ENCODE measurements at regions not wholly inside any gene's neighbourhood (a gene's known extent, or its start where the extent isn't known, plus 50 kb on each side); places are given as distances from the start of the nearest gene placed in this dataset.

DNA sequence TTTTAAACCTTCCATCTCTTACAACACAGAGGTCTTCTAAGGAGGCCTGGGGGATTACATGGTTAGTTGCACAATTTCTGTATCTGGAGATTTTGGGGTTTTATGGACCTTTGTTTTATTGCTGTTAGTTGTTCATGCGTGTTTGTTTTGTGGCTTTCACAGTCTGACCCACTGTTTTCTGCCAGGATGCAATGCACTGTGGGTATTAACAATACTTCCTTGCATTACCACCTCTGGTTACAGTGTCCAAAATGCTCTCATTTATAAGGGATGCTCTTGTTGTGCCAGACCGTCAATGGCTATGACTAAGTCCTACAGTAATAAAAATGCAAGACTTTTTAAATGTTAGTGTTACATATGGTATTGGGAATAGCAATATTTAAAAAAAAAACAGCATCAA is 730.2 kb downstream of the KCTD8 start:
- no peak overlapping the region for H3K4me3 ChIP-seq (replicated peaks in 1 of 3; ENCODE audit: insufficient read depth in 1 of 3, low read depth in 1 of 3, low read length in 3 of 3)
- H3K36me3 ChIP-seq (ENCODE audit: control insufficient read depth in 2 of 2, extremely low read depth in 1 of 2, insufficient read depth in 2 of 2, low read length in 2 of 2) = no peaks in the 10 kb centered on the region
- H3K27ac ChIP-seq (ENCODE audit: insufficient read depth, low read depth, low read length) = no peak overlapping the region
- TF ChIP-seq POLR2AphosphoS5 (IDR thresholded peaks at IDR 0.05; ENCODE audit: insufficient read depth, low read depth, low read length) = no peak
- no peak for TF ChIP-seq EZH2 (IDR thresholded peaks at IDR 0.05; ENCODE audit: borderline replicate concordance, low read depth, low read length, severe bottlenecking)
- TF ChIP-seq JUN (IDR thresholded peaks at IDR 0.05; ENCODE audit: borderline replicate concordance, insufficient read depth, insufficient read length, low read depth) = no peak
- TF ChIP-seq GATA2 (IDR thresholded peaks at IDR 0.05; ENCODE audit: insufficient read depth, insufficient read length, low read depth, low read length) = no peak
- TF ChIP-seq FOS (IDR thresholded peaks at IDR 0.05; ENCODE audit: borderline replicate concordance, insufficient read depth, low read length) = no peak
- TF ChIP-seq CTCF (IDR thresholded peaks at IDR 0.05; ENCODE audit: extremely low read depth in 1 of 2, insufficient read depth in 1 of 2, low read depth in 1 of 2, low read length in 2 of 2) = no peak
- TF ChIP-seq MYC (IDR thresholded peaks at IDR 0.05; ENCODE audit: low read depth, low read length) = no peak
- TF ChIP-seq POLR2A (IDR thresholded peaks at IDR 0.05; ENCODE audit: low read depth, low read length) = no peak
- no peaks in the 10 kb centered on the region for H4K20me1 ChIP-seq (replicated peaks; ENCODE audit: control insufficient read depth, extremely low read depth, insufficient read depth, low read length)
- H3K9me1 ChIP-seq (replicated peaks; ENCODE audit: control insufficient read depth, extremely low read depth, insufficient read depth, low read length) = no peaks in the 10 kb centered on the region
- intact Hi-C loops (cut with micrococcal nuclease) = no loop called here
- H3K79me2 ChIP-seq (ENCODE audit: control insufficient read depth, insufficient read depth, low read length) = no peaks in the 10 kb centered on the region
- dilution Hi-C loops (cut with MboI; ENCODE audit: extremely low pct_ligation_motif_present, low sequenced_read_pairs) = no loop called here
- H3K4me1 ChIP-seq (ENCODE audit: control insufficient read depth, extremely low read depth, insufficient read depth, low read length) = no peaks in the 10 kb centered on the region
- CTCF ChIA-PET = no interaction called here
- no peak overlapping the region for H3K4me2 ChIP-seq (ENCODE audit: insufficient read depth, low read length)
- POLR2A ChIA-PET = no interaction called here
- H2AFZ ChIP-seq (ENCODE audit: low read depth, low read length) = no peak overlapping the region
- DNase-seq (ENCODE audit: low read depth, low spot score) (no peak), FAIRE-seq (no peak)
- BruUV-seq (replicated peaks) = no TSS peak
- peaks cover 2% of the 10 kb centered on the region for H3K9me3 ChIP-seq (replicated peaks; ENCODE audit: control insufficient read depth, insufficient read depth, low read length)
- no peak overlapping the region for H3K9ac ChIP-seq (replicated peaks; ENCODE audit: extremely low read depth, insufficient read depth, low read length)
- no peaks in the 10 kb centered on the region for H3K27me3 ChIP-seq (ENCODE audit: control insufficient read depth in 2 of 2, insufficient read depth in 2 of 2, low read length in 2 of 2)
